HepG2 (cell line): ENCODE measurements at regions not wholly inside any gene's neighbourhood (a gene's known extent, or its start where the extent isn't known, plus 50 kb on each side); places are given as distances from the start of the nearest gene placed in this dataset.

Experiments used
- ATAC-seq: fragments of 200-7000 bp; cut with Tn5 transposase; 3 replicates; pipeline ENCODE4 v1.9.1; 2020; ENCODE audit warnings: mild to moderate bottlenecking, moderate library complexity
- BruUV-seq: library from RNA; stranded (reverse); fragments of 400-500 nt; replicated peaks from 2 replicates; lab custom pipeline; 2021; lab: Mats Ljungman, UMichigan
- CTCF ChIA-PET: fragments of 300-600 bp; formaldehyde crosslinking; extraction: SDS; loops from one replicate; lab custom pipeline; 2021; ENCODE audit warnings: low total read pairs, inconsistent platforms, low intra/inter-chr PET ratio; lab: Yijun Ruan, JAX
- POLR2A ChIA-PET: fragments of 350-600 bp; sonication (Branson Sonifier 250); formaldehyde crosslinking; loops from one replicate; lab custom pipeline; 2020; ENCODE audit warnings: antibody characterized with exemption, inconsistent platforms; lab: Yijun Ruan, JAX
- DNase-seq: peaks from one replicate; pipeline ENCODE4 v3.0.0-alpha.2; 2015; ENCODE audit warnings: low spot score
- FAIRE-seq: peaks from 3 replicates; lab custom pipeline; 2011; peaks lifted over from hg19 to GRCh38; lab: Jason Lieb, UNC
- H2AFZ ChIP-seq: one replicate; pipeline ENCODE4 v1.6.1; 2011; ENCODE audit warnings: low read length, inconsistent platforms
- H3K27ac ChIP-seq: fragments of 300-600 bp; 3 replicates; pipeline ENCODE4 v1.8.0; 2011; ENCODE audit warnings: mixed run types, mild to moderate bottlenecking, mixed read lengths, low read length, inconsistent platforms; ENCODE audit not compliant: insufficient read depth; ENCODE audit errors: extremely low read length
- H3K27me3 ChIP-seq, 2 experiments: fragments of 200-600 bp in 1 of 2; 2 replicates in 1 of 2; 3 replicates in 1 of 2; pipeline versions ENCODE4 v1.6.0 to v1.8.0; 2011; ENCODE audit warnings: low read length in 2 of 2, mild to moderate bottlenecking in 2 of 2, moderate library complexity in 2 of 2, inconsistent platforms in 1 of 2; ENCODE audit not compliant: insufficient read depth in 2 of 2, control insufficient read depth in 1 of 2
- H3K36me3 ChIP-seq, 2 experiments: fragments of 200-600 bp in 1 of 2; replicated peaks in 1 of 2; 2 replicates in 1 of 2; 3 replicates in 1 of 2; pipeline versions ENCODE4 v1.5.1 to v1.8.0; 2011; ENCODE audit warnings: low read length in 2 of 2, inconsistent platforms in 1 of 2; ENCODE audit not compliant: insufficient read depth in 2 of 2, control insufficient read depth in 1 of 2
- H3K4me1 ChIP-seq: 2 replicates; pipeline ENCODE4 v1.5.1; 2012; ENCODE audit warnings: low read length, inconsistent platforms; ENCODE audit not compliant: insufficient read depth
- H3K4me2 ChIP-seq: 2 replicates; pipeline ENCODE4 v1.6.0; 2011; ENCODE audit warnings: low read depth, low read length, inconsistent platforms
- H3K4me3 ChIP-seq, 3 experiments: fragments of 200-600 bp in 1 of 3; sonication (generic), shearing (Covaris generic) in 1 of 3; replicated peaks in 1 of 3; 2 replicates each; pipeline ENCODE4 v1.5.1; 2011 to 2016; ENCODE audit warnings: low read length in 3 of 3, inconsistent platforms in 2 of 3, low read depth in 2 of 3, mild to moderate bottlenecking in 2 of 3, control low read depth in 1 of 3, mixed read lengths in 1 of 3; ENCODE audit not compliant: insufficient read depth in 1 of 3
- H3K79me2 ChIP-seq: one replicate; pipeline ENCODE4 v1.6.1; 2011; ENCODE audit warnings: low read length, inconsistent platforms; ENCODE audit not compliant: insufficient read depth
- H3K9ac ChIP-seq: 2 replicates; pipeline ENCODE4 v1.6.0; 2011; ENCODE audit warnings: mild to moderate bottlenecking, low read depth, low read length, inconsistent platforms; ENCODE audit not compliant: insufficient read depth
- H3K9me3 ChIP-seq: 2 replicates; pipeline ENCODE4 v1.5.1; 2012; ENCODE audit warnings: mild to moderate bottlenecking, low read length
- H4K20me1 ChIP-seq: 2 replicates; pipeline ENCODE4 v1.6.0; 2011; ENCODE audit warnings: inconsistent platforms, mild to moderate bottlenecking, low read length, moderate library complexity; ENCODE audit not compliant: insufficient read depth
- ADNP ChIP-seq: sonication (generic); formaldehyde crosslinking; IDR thresholded peaks from 2 replicates; pipeline ENCODE4 v1.4.0; 2020; ENCODE audit warnings: missing genetic modification reagents
- DMAP1 ChIP-seq: IDR thresholded peaks from 2 replicates; pipeline ENCODE4 v1.6.1; 2016
- FOXJ3 ChIP-seq: sonication (generic); formaldehyde crosslinking; IDR thresholded peaks from 2 replicates; pipeline ENCODE4 v1.4.0; 2020; ENCODE audit warnings: missing genetic modification reagents, mild to moderate bottlenecking, borderline replicate concordance
- GABPB1 ChIP-seq: IDR thresholded peaks from 2 replicates; pipeline ENCODE4 v1.6.1; 2016; ENCODE audit warnings: mild to moderate bottlenecking, missing genetic modification reagents, moderate library complexity, missing compliant biosample characterization
- IRF2 ChIP-seq: IDR thresholded peaks from 2 replicates; pipeline ENCODE4 v1.6.1; 2018; ENCODE audit warnings: missing genetic modification reagents, missing compliant biosample characterization
- KAT2B ChIP-seq: fragments of 150-350 bp; IDR thresholded peaks from 2 replicates; pipeline ENCODE4 v1.6.1; 2014; ENCODE audit warnings: low read depth, low read length, borderline replicate concordance
- MYPOP ChIP-seq: sonication (generic); formaldehyde crosslinking; IDR thresholded peaks from 2 replicates; pipeline ENCODE4 v1.8.1; 2023; ENCODE audit warnings: mild to moderate bottlenecking, moderate library complexity, missing genetic modification reagents
- RBM39 ChIP-seq: fragments of 200-400 bp; formaldehyde crosslinking; IDR thresholded peaks from one replicate; pipeline ENCODE4 v1.6.1; 2018; ENCODE audit warnings: antibody characterized with exemption, mild to moderate bottlenecking, low read depth, low read length; ENCODE audit not compliant: poor library complexity, severe bottlenecking
- RELA ChIP-seq: sonication (generic); formaldehyde crosslinking; IDR thresholded peaks from 2 replicates; pipeline ENCODE4 v1.4.0; 2020; ENCODE audit warnings: missing genetic modification reagents
- SMAD3 ChIP-seq: sonication (generic); formaldehyde crosslinking; IDR thresholded peaks from 2 replicates; pipeline ENCODE4 v1.4.0; 2020; ENCODE audit warnings: missing genetic modification reagents
- SP4 ChIP-seq: sonication (generic); formaldehyde crosslinking; IDR thresholded peaks from 2 replicates; pipeline ENCODE4 v1.8.1; 2023; ENCODE audit warnings: mild to moderate bottlenecking, missing genetic modification reagents
- ZNF530 ChIP-seq: sonication (generic); formaldehyde crosslinking; IDR thresholded peaks from 2 replicates; pipeline ENCODE4 v1.5.0; 2020; ENCODE audit warnings: low read depth, mild to moderate bottlenecking, missing genetic modification reagents
- ZNF570 ChIP-seq: sonication (generic); formaldehyde crosslinking; IDR thresholded peaks from 2 replicates; pipeline ENCODE4 v1.4.0; 2020; ENCODE audit warnings: mild to moderate bottlenecking, missing genetic modification reagents, borderline replicate concordance
- WGBS: methylation state at CpG from one replicate; pipeline ENCODE4 v1.1.6; 2017; ENCODE audit warnings: low lambda C conversion rate; 5-methylcytosine and 5-hydroxymethylcytosine counted together
- in situ Hi-C: cut with HindIII; loops from 2 replicates; pipeline ENCODE4 v1.10.0; 2017; ENCODE audit warnings: low pct_unique_long_range_greater_than_20kb; ENCODE audit not compliant: extremely low pct_ligation_motif_present
- intact Hi-C: fragments of 100-400 bp; cut with micrococcal nuclease; formaldehyde crosslinking; loops from one replicate; pipeline ENCODE4 v1.10.0; 2022; ENCODE audit not compliant: unreplicated experiment
- small RNA-seq, 3 experiments: library from RNA; depleted of rRNA; stranded (forward); fragments of <200 nt; gene quantifications; one replicate each; pipeline ENCODE3, GENCODE V24; 2012; ENCODE audit warnings: low read depth in 2 of 3, low replicate concordance in 1 of 3; ENCODE audit not compliant: insufficient read length in 3 of 3, insufficient read depth in 2 of 3

- no peak for TF ChIP-seq RBM39
These were observed 55.5 kb upstream of the PHF14 start (continued) for GRCh38 chr7:10918093-10918590.

- H2AFZ ChIP-seq: no peak overlapping the region
- ATAC-seq (no peak), DNase-seq (no peak), FAIRE-seq (no peak)
- no peaks in the 10 kb centered on the region for H3K9me3 ChIP-seq
- H3K9ac ChIP-seq: no peak overlapping the region
- no peak overlapping the region for H3K4me3 ChIP-seq
- intact Hi-C loops (no loop called here), in situ Hi-C loops (no loop called here)
- WGBS: 0% methylated on average over 2 of the region's 2 CpGs
- no peaks in the 10 kb centered on the region for H3K36me3 ChIP-seq
- no peaks in the 10 kb centered on the region for H4K20me1 ChIP-seq
- no peaks in the 10 kb centered on the region for H3K4me1 ChIP-seq
- BruUV-seq: no TSS peak
- TF ChIP-seq ADNP (no peak), RELA (no peak), IRF2 (CRISPR knock-in tag) (no peak), DMAP1 (no peak), SMAD3 (CRISPR knock-in tag) (no peak), ZNF570 (CRISPR knock-in tag) (no peak), ZNF530 (CRISPR knock-in tag) (no peak), KAT2B (no peak), GABPB1 (CRISPR knock-in tag) (no peak), SP4 (CRISPR knock-in tag) (no peak), FOXJ3 (CRISPR knock-in tag) (no peak), MYPOP (no peak)
- H3K4me2 ChIP-seq: no peak overlapping the region
- H3K27me3 ChIP-seq: no peaks in the 10 kb centered on the region
- POLR2A ChIA-PET: no interaction called here
- H3K79me2 ChIP-seq: no peaks in the 10 kb centered on the region
- CTCF ChIA-PET: no interaction called here
- H3K27ac ChIP-seq: no peak overlapping the region
These were observed 53.7 kb upstream of the PHF14 start for GRCh38 chr7:10919923-10920322.

Small RNA genes lying in the stretch of these regions (small RNA-seq; reads per million reads assigned to genes)
- gene AC004852.1: 0 reads per million in 3 experiments
- gene AC009945.1: 0 reads per million in 3 experiments
- gene RF00012: 0 reads per million in 3 experiments
- gene RF00019: 0 reads per million in 3 experiments
